ENCODE measurements at regions not wholly inside any gene's neighbourhood (a gene's known extent, or its start where the extent isn't known, plus 50 kb on each side); places are given as distances from the start of the nearest gene placed in this dataset.

DNA sequence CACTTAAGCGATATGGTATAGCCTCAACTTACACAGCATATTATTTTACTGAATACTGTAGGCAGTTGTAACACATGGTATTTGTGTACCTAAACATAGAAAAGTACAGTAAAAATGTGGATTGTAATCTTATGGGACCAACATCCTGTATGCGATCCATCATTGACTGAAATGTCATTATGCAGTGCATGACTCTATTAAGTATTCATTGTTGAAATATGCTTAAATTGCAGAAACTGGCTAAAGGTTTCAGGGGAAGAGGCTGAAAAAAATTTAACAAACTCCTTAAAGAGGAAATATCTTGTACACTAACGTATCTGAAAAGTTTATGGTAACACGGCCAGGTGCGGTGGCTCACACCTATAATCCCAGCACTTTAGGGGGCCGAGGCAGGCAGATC is 214.1 kb upstream of the PARD3B start:
- no peak for DNase-seq

DNA sequence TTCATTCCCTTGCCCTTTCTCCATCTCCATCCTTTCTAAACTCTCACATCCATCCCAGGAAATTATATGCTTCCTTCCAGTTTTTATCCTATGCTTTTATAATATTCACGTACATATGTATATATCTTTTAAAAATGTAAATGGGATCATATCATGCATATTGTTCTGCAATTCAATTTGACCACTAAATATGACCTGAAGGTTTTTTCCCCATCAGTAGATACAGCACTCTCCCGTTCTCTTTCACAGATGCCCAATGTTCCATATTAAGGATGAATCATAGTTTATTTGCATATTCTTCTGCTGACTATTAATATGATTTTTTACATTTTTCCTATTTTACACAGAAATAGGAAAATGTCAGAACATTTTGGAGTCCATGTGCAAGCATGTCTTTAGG is 213.3 kb upstream of the PARD3B start:
- DNase-seq, result no peak

DNA sequence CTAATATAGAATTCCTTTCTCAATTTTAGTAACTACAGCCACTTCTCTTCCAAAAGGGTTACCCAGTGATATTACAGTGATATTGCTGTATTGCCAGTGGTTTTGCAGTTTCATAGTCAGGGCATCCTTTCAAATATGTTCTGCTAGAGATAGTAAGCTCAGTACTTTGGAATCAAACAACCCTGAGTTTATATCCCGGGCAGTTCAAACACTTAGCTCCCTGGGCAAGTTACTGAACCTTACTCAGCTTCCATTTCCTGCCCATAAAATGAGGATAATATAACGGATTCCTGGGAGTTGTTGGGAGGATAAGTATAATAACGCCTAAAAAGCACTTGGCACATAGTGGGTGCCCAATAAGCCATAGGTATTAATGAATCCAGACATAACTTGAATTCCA is 212.6 kb upstream of the PARD3B start:
- DNase-seq, result no peak

DNA sequence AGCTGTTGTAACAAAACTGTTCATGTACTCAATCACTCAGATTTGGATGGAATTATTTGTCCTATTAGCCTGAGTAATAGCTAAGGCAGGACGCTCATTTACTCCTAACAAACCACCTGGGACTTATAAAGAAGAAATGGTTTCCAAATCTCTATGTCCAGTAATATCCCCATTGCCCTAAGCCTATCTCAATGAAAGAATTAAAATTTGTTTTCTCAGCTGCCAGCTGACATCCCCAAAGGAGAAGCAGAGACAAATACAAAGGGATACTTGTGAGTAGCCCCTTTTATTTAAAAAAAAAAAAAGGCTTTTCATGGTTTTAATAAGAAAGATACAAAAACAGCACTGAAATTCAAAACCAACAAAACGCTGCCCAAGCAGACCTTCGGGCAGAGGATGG is 211.4 kb upstream of the PARD3B start:
- no peak for DNase-seq

DNA sequence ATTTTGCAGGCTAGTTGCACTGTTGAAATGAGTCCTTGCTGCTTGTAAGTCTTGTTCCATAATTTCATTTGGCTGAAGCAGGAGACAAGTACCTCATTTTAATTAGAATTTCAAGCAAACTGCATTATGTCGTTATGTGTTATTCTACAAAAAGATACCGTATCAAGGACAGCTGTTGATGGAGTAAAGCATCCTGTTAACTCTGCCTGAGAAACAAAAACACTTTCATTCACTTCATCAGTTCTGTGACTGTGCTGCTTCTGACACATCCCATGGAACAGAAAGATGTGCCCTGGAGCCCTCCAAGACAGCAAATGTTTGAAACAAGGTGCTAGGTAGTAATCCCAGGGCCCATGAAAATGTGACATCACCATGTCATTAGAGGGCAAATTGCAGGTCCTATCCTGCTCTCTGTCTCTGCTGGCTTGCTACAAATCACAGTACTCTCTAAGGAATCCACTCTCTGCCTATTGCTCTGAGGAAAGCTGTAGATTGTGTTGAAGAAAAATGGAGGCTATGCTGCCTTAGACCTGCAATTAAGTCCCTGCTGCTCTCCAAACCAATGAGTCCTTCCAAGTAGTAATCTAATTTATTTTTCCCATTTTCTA is 209.7 kb upstream of the PARD3B start:
- DNase-seq, result peak in 2 of 3 experiments; percentile 25 to 72

DNA sequence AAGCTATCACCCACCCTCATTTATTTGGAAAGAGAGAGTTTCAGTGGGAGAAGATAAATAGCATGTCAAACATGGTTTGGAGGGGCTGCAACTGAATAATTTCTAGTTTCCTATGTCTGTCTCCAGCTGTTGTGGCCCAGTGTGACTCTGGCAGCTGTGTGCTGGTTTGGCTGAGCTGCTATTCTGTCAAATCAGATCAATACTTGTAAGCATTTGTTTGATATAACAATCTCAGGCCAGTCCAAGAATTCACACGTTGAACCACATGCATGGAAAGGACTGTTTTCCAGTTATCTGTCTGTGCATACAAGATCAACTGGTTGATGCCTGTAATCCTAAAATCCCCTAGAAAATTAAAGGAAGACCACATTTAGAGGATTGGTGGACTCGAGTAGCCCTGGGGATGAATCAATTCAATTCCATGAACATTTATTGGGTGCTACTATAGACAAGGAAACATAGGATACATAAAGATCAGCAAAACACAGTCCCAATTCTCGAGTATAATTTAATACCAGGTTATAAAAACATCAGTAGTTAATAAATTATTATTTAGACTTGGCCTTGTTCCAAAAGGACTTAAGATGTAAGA is 209.0 kb upstream of the PARD3B start:
- DNase-seq, result peak in 1 of 3 experiments; percentile 72

DNA sequence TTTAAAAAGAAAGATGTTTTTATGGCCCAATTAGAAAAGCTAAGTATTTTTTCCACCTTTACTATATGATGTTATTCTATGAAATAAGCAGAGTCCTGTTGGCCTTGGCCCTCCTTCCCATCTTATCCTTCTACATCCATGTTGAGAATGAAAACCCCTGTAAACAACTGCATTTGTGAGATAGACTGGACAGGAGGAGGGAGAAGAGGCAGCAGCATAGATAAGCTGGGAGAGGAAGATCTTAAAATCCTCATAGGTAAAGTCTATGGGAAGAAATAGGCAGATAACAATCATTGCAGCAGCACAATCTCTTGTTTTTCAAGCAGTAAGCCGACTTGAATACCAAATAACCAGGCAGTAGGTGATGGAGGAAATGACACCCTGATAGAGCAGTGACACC is 207.6 kb upstream of the PARD3B start:
- no peak for DNase-seq

DNA sequence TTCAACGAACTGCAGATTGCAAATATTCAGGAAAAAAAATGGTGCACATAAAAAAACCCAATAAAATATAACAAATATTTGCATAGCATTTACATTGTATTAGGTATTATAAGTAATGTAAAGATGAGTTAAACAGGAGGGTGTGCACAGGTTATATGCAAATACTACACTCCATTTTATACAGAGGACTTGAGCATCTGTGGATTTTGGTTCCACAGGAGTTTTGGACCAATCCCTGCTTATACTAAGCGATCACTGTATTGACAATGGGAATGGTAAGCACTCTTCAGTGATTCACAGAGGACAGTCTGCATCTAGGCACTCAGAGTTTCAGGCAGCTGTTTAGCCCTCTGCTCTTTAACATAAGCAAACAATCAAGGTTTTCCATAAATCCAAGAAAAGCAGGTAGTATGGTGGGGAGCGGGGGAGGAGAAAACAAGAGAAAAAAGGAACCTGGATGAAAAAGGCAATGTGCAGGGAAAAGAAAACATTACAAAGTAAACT is 206.0 kb upstream of the PARD3B start:
- no peak for DNase-seq

DNA sequence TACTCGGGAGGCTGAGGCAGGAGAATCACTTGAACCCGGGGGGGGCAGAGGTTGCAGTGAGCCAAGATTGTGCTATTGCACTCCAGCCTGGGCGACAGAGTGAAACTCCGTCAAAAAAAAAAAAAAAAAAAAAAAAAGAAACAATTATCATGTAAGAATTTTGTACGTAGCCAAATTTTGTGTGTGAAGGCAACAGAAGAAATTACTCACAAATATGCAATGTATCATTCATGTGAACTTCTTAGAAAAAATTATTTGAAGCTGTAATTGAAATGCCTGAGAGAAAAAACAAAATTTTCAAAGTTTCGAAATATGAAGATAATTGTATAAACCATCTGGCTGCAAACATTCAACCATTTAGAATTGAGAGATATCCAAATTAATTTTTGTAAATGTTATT is 204.8 kb upstream of the PARD3B start:
- no peak for DNase-seq

DNA sequence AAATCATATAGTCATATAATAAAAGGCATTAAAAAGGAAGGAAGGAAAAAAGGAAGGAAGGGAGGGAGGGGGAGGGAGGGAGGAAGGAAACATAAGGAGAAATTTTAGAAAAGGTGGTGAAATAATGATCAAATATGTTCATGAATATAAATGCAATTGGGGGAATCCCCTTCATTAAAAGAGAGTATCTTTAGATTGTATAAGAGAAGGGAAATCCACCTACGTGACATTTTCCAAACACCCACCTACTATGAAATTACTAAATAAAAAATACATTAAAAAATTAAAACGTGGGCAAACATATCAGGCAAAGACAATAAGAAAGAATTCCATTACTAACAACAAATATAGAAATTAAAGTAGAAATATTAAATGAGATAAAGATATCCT is 203.4 kb upstream of the PARD3B start:
- no peak for DNase-seq

DNA sequence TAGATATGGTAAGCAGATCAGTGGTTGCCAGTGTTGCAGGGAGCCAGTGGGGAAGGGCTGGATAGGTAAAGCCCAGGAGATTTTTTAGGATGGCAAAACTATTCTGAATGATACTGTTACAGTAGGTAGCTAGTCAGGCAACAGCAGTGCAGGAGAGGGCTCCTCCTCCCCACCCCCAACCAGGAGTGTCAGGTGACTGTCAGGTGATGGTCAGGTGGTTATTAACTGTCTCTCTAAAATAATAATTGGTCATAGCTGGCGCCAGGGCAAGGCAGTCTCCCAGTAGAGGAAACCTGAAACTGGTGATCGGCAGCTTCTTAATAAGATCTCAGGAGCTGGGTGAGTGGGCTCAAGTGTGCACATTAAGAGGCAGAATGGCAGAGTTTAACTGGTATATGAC is 201.6 kb upstream of the PARD3B start:
- peak in 2 of 3 experiments; percentile 20 to 42 for DNase-seq

DNA sequence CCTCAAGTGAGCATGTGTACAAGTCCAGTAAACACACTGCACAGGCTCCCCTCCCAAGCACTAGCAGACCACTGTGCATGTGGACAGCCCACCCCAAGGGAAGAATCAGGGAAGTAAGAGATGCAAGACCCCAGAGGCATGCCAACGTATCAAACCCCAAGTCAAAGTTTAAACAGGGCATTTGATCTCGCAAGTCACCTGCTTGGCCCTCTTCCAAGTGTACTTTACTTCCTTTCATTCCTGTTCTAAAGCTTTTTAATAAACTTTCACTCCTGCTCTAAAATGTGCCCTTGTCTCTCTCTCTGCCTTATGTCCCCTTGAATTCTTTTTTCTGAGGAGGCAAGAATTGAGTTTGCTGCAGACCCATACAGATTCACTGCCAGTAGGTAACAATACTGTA is 201.2 kb upstream of the PARD3B start:
- no peak for DNase-seq

DNA sequence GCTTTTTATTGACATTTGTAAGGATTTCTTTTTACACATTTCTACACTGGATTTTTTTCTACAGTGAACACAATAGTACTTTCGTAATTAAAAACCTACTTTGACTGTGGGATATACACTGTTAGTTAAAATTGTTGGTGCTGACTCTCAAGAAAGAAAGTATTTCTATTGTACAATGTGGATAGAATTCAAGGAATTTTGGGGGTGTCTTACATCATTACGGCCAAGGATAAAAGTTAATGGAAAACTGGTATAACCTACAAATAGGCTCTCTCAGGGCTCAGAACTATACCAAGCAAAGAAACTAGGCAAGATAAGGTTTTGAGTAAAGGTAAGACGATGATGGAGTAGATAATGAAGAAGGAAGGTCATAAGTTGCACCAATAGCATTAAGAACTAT is 198.4 kb upstream of the PARD3B start:
- no peak for DNase-seq

DNA sequence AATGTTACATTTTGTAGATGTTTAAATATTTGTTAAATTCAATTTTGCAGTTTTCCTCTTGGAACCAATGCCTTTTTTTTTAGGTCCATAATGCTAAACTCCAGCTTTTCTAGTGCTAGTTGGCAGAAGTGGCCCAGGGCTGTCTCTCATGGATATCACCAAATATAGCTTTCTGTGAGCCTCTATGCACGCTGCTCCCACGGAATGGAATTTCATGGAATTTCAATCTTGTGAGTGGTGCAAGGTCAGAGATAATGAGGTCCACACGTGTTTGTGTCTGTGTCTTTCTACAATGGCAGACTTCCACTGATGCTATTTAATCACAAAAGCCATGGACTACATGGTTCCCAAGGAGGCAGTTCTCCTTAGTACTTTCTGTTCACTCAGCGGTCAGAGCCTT is 191.5 kb upstream of the PARD3B start:
- no peak for DNase-seq

DNA sequence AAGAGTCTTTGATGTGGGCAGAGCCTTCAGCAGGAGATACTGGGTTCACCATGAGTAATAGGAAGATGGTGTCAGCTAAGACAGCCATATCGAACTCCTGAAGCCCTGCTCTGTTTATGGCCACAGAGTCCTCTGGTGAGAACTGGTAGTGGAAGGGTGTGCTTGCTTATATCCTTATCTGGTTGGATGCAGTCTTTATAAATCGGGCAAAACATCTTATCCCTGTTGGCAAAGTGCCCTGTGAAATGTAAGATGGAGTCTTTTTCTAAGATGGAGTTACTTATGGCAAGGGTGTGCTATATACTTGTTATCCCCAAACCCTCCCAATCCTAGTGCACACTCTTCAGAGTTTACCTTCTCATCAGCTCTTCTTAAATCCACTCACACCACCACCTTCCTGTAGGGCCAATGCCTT is 190.8 kb upstream of the PARD3B start:
- DNase-seq, result no peak

DNA sequence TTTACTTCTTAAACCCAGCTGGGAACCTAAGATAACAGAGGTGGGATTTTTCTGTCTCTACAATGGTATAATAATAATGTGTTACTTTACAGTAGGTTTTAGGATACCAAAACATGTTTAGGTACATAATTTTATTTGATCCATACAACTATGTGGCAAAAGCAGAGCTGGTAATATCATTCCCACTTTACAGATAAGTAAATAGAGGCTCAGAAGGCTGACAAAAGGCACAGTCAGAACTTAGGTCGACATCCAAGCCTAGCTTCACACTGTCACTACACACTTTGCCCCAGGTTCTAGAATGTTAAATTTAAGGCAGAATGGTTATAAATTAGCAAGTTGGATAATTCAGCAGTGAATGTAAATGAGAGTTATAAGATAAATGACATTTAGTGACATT is 189.6 kb upstream of the PARD3B start:
- DNase-seq, result no peak

DNA sequence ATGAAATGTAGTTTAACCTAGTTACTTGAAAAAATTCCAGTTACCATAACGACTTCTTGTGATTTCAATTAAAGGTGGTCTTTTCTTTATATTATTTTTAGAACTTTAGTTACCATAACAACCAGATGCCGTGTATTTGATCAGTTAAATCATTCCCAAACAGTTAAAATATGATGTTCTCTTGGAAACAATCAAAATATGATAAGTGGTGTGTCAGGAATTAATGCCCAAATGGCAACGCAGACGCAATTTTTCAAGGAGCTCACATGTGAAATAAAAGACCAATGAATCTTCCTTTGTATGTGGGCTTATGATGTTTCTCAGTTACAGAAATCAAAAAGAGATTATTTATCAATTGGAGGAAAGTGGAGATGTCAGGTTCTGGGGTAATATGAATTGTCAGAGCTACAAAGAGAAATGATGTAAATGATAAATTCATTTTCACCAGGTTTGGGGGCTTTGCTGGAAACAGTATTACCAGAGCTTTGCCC is 189.1 kb upstream of the PARD3B start:
- no peak for DNase-seq

DNA sequence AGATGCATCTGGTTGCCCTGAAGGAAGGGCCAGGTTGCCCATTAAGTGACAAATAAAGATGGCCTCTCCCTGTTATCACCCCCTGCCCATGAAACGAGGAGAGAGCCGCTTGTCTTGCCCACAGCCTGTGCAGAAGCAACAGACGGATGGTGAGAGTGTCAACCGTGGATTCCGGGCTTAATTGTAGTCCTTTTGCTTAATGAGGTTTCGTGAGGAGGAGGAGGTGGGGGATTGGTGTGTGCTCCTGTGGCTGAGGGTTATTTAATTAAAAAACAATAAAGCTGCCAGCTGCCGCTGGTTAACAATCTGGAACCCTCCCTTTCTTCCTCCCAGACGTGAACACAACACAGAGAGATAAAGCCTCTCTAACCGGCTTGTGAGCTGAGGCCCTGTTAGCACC is 188.0 kb upstream of the PARD3B start:
- peak in 2 of 3 experiments; percentile 46 to 76 for DNase-seq

DNA sequence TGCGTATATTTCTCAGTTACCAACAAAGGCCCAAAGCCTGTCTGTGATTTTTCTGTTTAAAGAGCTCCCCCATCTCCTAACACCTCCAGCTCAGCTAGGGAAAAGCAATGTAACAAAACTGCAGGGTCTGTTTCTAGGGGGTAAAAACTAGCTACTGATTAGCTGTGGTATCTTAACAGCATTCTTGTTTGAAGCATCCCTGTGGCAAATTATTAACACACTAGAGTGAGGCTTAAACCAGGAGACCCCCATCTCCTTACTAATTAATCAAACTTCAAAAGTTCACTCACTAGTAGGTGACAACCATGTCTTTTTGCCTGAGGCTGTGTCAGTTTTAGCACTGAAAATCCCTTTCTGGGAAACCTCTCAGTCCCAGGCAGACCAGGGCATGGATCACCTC is 186.2 kb upstream of the PARD3B start:
- DNase-seq, result peak in 1 of 3 experiments; percentile 1

DNA sequence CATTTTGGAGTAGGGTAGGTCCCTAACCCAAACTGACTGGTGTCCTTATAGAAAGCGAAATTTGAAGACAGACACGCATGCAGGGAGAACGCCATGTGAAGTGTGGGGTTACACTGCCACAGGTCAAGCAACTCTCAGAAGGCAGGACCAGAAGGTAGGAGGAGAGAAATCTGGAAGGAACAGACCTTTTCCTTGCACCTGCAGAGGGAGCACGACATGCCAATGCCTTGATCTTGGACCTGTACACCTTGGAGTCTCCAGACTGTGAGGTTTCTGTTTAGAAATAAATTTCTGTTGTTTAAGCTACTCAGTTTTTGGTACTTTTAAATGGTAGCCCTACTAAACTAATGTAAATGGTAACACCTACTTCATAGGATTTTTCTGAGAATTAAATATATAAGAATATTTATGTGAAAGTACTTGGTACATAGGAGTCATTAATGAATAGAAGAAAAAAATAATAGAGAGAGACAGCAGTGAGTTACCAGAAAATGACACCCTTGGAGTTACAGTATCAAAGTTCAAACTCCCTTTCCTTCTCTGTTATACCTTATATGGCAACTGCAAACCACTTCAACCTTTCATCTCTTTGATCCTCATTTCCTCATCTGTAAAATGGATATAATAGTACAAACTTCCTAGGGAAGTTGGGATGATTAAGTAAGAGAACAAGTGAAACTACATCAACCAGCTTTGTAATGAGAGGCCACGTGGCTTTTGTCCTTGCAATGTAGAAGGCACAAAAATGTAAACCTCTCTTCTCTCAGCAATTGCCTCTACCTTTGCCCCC is 184.9 kb upstream of the PARD3B start:
- no peak for DNase-seq

DNA sequence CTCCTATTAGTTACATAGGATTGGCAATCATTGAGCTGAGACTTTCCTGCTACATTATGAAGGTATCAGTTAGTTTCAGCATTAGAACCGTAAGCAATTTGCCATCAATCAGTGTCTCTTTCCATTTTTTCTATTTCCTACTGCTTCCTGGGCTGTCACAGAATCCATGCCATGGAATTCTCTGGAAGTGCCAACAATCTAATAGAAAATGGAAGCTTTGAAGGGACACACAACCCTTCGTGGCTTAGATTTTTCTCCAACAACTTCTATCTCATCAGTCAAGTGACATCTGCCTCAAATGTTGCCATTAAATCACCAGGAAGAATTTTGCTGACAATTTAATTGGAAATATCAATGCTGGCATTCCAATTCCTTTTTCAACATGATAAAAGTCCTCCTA is 183.5 kb upstream of the PARD3B start:
- no peak for DNase-seq

DNA sequence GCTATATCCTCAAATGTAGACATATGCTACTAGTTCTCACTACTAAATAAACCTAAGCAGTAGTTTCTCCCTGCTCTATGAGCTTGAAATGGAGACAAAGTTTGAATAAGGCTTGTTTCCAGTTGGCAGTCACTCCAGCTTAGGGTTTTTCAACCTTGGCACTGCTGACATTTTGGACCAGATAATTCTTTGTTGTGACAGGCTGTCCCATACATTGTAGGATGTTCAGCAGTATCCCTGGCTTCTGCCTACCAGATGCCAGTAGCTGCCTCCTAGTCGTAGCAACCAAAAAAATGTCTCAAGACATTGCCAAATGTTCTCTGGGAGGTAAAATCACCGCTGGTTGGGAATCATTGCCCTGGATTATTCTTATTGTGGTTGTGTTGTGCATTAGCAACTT is 182.7 kb upstream of the PARD3B start:
- no peak for DNase-seq

DNA sequence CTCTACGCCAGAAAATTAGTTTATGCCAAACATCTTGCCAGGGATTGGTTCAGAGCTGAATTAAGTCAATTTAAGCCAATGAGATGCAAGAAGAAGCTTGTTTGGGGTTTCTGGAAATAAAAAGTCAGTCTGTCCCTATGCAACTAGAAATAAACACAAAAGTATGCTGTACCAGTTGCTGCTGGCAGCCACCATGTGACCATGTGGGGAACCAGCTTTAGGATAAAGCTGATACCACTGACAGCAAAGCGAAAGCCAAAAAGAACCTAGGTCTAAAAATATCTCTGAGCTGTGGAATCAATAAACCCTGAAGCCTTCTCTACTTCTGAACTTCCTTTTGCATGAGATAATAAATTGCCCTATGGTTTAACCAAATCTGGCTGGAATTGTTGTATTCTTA is 181.8 kb upstream of the PARD3B start:
- DNase-seq, result no peak

Data from NCI-H1417 (cell line).